ENCODE measurements at regions not wholly inside any gene's neighbourhood (a gene's known extent, or its start where the extent isn't known, plus 50 kb on each side); places are given as distances from the start of the nearest gene placed in this dataset.

DNA sequence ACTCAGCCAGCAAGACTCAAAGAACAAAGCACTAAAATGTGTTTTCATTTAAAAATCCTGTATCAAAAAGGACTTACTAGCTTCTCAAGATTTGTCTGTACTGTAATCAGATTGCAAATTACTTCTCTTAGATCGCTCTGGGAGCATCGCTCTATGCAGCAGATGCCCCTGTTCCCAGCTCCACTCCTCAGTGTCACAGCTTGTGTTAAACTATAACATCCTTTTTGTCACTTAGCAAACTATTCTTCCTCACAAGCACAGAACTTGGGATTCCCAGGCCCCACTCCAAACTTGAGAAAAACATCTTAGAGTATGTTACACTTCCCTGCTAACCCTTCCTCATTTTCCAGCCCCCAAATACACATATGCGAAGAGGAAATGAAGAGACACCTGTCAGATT lies 85.1 kb upstream of the CHRM3 start:
- TF ChIP-seq EZH2 (IDR thresholded peaks at IDR 0.05; ENCODE audit: low read depth): no peak
- TF ChIP-seq, protein P1, sequence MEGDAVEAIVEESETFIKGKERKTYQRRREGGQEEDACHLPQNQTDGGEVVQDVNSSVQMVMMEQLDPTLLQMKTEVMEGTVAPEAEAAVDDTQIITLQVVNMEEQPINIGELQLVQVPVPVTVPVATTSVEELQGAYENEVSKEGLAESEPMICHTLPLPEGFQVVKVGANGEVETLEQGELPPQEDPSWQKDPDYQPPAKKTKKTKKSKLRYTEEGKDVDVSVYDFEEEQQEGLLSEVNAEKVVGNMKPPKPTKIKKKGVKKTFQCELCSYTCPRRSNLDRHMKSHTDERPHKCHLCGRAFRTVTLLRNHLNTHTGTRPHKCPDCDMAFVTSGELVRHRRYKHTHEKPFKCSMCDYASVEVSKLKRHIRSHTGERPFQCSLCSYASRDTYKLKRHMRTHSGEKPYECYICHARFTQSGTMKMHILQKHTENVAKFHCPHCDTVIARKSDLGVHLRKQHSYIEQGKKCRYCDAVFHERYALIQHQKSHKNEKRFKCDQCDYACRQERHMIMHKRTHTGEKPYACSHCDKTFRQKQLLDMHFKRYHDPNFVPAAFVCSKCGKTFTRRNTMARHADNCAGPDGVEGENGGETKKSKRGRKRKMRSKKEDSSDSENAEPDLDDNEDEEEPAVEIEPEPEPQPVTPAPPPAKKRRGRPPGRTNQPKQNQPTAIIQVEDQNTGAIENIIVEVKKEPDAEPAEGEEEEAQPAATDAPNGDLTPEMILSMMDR (conservative IDR thresholded peaks at IDR 0.05): no peak
- H3K9me3 ChIP-seq (ENCODE audit: insufficient read depth, low read depth): no peaks in the 10 kb centered on the region
- no peak overlapping the region for H3K27ac ChIP-seq
- H3K79me2 ChIP-seq (ENCODE audit: low read depth): no peaks in the 10 kb centered on the region
- H3K9me2 ChIP-seq (ENCODE audit: insufficient read depth): no peaks in the 10 kb centered on the region
- H3K36me3 ChIP-seq (ENCODE audit: low read depth): no peaks in the 10 kb centered on the region
- no peak overlapping the region for H3K4me2 ChIP-seq
- POLR2A ChIA-PET (ENCODE audit: unreplicated experiment): no interaction called here
- H3K27me3 ChIP-seq (ENCODE audit: insufficient read depth, low read depth): no peaks in the 10 kb centered on the region
- no peak for DNase-seq
- intact Hi-C loops (cut with micrococcal nuclease; ENCODE audit: unreplicated experiment): no loop called here
- BruUV-seq (replicated peaks): no TSS peak
- H3K4me3 ChIP-seq: no peak overlapping the region
- no peaks in the 10 kb centered on the region for H3K4me1 ChIP-seq (replicated peaks; ENCODE audit: insufficient read depth)
- H4K20me1 ChIP-seq (ENCODE audit: insufficient read depth): no peaks in the 10 kb centered on the region
- H3F3A ChIP-seq (ENCODE audit: insufficient read depth, low read depth): no peaks in the 10 kb centered on the region
- no peak overlapping the region for H2AFZ ChIP-seq
- CTCF ChIA-PET: no interaction called here

DNA sequence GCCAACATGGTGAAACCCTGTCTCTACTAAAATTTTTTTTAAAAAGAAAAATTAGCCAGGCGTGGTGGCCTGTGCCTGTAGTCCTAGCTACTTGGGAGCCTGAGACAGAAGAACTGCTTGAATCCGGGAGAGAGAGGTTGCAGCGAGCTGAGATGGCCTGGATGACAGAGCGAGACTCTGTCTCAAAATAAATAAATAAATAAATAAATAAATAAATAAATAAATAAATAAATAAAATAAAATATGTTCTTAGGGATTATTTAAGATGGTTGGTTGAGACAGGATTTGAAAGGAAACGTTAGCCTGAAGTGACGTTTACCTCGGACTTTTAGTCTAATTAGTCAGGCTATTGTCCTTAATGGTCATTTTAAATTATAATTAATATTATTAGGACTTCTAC lies 88.5 kb upstream of the CHRM3 start:
- H3K27ac ChIP-seq: no peak overlapping the region
- no peaks in the 10 kb centered on the region for H3K79me2 ChIP-seq (ENCODE audit: low read depth)
- no peaks in the 10 kb centered on the region for H3K9me3 ChIP-seq (ENCODE audit: insufficient read depth, low read depth)
- H3K4me3 ChIP-seq: no peak overlapping the region
- CTCF ChIA-PET: no interaction called here
- intact Hi-C loops (cut with micrococcal nuclease; ENCODE audit: unreplicated experiment): no loop called here
- no peaks in the 10 kb centered on the region for H3K36me3 ChIP-seq (ENCODE audit: low read depth)
- POLR2A ChIA-PET (ENCODE audit: unreplicated experiment): no interaction called here
- no TSS peak for BruUV-seq (replicated peaks)
- no peaks in the 10 kb centered on the region for H4K20me1 ChIP-seq (ENCODE audit: insufficient read depth)
- H3K4me1 ChIP-seq (replicated peaks; ENCODE audit: insufficient read depth): no peaks in the 10 kb centered on the region
- TF ChIP-seq EZH2 (IDR thresholded peaks at IDR 0.05; ENCODE audit: low read depth): no peak
- H3K4me2 ChIP-seq: no peak overlapping the region
- H3K27me3 ChIP-seq (ENCODE audit: insufficient read depth, low read depth): no peaks in the 10 kb centered on the region
- no peak for DNase-seq
- H3K9me2 ChIP-seq (ENCODE audit: insufficient read depth): no peaks in the 10 kb centered on the region
- H2AFZ ChIP-seq: no peak overlapping the region
- H3F3A ChIP-seq (ENCODE audit: insufficient read depth, low read depth): no peaks in the 10 kb centered on the region

DNA sequence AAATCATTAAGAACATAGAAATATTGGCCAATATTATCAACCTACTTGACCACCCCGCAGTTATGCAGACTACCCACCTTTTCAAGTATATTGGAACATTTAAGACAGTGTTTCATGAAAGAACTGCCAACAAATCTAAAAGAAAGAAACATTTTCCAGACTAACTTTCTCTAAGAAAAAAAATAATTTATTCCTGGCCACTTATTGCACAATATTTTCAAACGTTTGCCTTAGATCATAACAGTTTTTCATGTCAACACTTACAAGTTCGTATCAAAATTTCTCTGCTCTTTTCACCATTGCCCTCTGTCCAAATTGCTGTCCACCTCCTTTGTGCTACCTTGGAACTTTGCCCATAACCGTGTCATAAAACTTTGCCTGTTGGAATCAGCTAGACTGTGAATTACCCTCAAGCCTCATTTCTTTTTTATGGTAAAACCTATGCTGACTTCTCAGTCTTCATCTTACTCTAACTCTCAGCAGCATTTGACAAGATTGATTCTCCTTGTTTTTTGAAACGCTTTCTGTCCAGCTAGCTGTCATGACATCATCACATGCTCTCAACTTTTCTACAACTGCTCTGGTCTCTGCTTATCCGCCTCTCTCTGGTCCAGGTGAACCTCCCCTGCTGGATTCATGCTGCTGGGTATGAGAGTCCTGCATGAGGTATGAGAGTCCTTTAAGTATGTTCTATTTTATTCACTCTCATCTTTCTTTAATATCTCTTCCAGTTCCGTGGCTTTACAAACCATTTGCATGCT lies 92.8 kb upstream of the CHRM3 start:
- CTCF ChIA-PET: no interaction called here
- DNase-seq: no peak

More for the DNA sequence above, 92.8 kb upstream of the CHRM3 start:
- BruUV-seq (replicated peaks): no TSS peak
- no peak for TF ChIP-seq EZH2 (IDR thresholded peaks at IDR 0.05; ENCODE audit: low read depth)
- TF ChIP-seq, protein P1 (conservative IDR thresholded peaks at IDR 0.05): no peak
- no peak overlapping the region for H3K4me2 ChIP-seq
- H3K4me3 ChIP-seq: no peak overlapping the region
- H3K36me3 ChIP-seq (ENCODE audit: low read depth): no peaks in the 10 kb centered on the region
- H3K4me1 ChIP-seq (replicated peaks; ENCODE audit: insufficient read depth): no peaks in the 10 kb centered on the region
- H3K9me3 ChIP-seq (ENCODE audit: insufficient read depth, low read depth): no peaks in the 10 kb centered on the region
- no peaks in the 10 kb centered on the region for H3K27me3 ChIP-seq (ENCODE audit: insufficient read depth, low read depth)
- H4K20me1 ChIP-seq (ENCODE audit: insufficient read depth): no peaks in the 10 kb centered on the region
- H3K27ac ChIP-seq: no peak overlapping the region
- no peaks in the 10 kb centered on the region for H3F3A ChIP-seq (ENCODE audit: insufficient read depth, low read depth)
- H2AFZ ChIP-seq: no peak overlapping the region
- H3K79me2 ChIP-seq (ENCODE audit: low read depth): no peaks in the 10 kb centered on the region
- intact Hi-C loops (cut with micrococcal nuclease; ENCODE audit: unreplicated experiment): no loop called here
- no peaks in the 10 kb centered on the region for H3K9me2 ChIP-seq (ENCODE audit: insufficient read depth)
- POLR2A ChIA-PET (ENCODE audit: unreplicated experiment): no interaction called here
